ENCODE measurements at regions not wholly inside any gene's neighbourhood (a gene's known extent, or its start where the extent isn't known, plus 50 kb on each side); places are given as distances from the start of the nearest gene placed in this dataset.
"Not testable (repeated sequence)": the region's sequence is repeated elsewhere in the genome, so short reads cannot be mapped to it uniquely, and the experiment has no call there.

DNA sequence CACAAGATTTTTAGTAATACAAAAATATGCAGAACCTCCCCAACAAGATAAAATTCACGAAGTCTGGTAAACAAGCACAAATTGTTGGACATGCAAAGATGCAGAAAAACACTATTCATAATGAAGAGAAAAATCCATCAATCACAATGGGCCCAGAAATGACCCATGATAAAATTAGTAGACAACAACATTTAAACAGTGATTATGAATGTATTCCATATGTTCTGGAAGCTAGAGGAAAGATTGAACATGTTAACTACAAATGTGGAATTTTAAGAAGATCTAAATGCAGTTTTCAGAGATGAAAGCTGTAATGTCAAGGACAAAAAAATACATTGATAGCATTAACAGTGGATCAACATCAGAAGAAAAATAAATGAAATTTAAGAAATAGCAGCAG, 243.3 kb upstream of the LINC00305 start:
- DNase-seq = no peak

DNA sequence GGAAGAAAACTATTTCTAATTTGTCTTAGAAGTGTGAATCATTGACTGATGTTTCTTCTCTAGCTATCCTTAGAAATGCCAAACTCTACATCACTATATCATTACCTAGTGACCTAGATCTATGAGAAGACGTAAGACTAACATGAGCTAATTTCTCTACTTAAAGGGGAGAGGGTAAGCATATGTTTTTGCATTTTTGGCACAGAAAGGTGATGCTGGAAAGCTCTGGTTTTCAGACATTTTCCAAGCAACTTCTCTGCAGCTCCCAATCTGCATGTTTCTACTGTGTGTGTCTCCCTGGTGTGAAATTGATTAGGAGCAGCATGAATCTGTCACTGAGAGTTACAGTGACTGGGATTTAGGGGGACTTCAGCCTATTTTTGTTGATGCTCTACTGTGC, 235.2 kb upstream of the LINC00305 start:
- no peak for DNase-seq

DNA sequence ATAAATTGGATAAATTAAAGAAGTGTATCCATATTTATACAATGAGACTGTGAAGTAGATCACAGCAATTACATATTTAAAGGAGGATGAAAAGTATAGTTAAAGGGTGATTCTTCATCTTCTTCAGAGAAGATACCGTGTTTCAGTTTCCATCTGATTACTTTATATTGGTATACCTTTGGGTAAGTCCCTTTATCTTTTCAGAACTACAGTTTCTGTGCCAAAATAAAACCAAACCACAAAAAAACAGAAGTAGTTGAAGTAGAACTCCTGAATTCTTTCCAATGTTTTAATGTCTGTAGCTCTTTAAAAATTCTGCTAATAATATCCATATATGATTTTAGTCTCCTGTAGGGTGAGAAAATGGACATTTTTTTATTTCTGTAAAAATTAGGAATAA, 231.2 kb upstream of the LINC00305 start:
- no peak for DNase-seq

DNA sequence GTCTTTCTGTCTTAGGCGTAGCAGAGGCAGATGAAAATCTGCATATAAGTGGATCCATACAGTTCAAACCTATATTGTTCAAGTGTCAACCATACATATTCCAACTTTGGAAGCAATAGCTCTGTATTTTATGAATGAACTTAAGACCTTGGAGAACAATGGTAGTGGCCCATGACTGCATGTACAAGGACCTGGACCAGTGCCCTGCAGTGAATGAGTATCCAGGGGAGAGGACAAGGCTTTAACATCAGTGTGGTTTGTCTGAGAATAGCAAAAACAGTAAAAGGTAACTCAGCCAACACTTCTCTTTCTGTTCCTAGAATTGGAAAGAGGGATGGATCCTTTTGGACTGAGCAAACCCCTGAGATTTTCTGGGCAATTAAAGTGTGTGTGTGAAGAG, 230.8 kb upstream of the LINC00305 start:
- DNase-seq = no peak

DNA sequence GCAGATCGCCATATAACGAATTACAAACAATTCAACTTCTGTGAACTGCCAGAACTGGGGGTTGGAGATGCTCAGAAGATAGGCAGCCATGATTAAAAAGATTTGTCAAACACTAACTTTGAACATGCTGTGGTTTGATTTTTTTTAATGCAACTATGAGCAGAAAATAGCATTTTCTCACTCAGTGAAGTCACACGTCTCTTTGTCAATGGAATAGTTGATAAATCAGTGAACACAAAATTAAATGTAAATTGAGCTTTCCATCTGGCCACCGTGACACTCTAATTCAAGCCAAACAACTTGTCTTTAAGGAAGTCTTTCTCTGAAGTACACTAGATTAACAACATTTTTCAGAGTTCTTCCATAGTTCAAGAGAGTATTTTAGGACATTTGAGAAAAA, 228.6 kb upstream of the LINC00305 start:
- DNase-seq = no peak

DNA sequence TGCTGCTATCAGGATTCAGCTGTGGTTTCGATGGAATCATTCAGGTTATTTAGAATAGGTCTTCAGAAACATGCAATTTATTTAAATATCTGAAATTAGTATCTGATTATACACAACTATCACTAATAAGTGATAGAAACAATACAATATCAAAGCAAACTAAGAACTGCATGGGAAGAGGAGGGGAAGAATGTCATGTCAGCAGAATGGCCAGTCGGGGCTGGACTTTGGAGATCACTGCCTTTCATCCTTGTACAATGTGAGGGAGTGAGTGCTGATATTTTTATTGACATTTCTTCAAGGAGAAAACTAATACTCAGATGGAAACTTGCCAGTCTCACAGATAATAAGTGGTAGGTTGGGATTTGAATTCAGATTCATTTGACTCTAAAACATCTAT, 224.0 kb upstream of the LINC00305 start:
- no peak for DNase-seq

DNA sequence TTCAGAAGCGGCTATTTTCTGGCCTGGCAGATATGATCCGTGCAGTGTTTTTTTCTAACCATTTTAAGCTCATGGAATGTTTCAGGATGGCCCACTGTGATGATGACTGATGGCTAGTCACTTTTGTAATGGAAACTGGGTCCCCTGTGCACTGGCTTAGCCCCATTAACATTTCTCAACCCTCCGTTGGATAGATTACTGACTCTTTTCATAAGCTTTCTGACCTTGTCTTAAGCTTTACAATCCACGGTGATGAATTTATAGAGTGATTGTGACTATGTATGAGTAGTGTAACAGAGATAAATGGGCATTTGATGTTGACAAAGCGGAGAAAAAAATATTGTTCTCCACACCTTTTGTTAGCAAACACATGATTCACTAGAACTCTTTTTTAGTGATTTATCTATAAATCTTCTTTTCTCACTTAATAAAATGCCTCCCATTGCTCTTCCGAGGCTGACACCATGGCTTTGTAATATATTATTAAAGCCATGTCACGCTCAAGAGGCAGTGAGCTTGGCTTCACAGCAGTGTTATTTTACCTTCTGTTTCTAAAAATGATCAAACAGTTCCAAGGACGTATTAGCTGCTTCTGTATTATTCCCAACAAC, 221.0 kb upstream of the LINC00305 start:
- not testable (repeated sequence) for DNase-seq

DNA sequence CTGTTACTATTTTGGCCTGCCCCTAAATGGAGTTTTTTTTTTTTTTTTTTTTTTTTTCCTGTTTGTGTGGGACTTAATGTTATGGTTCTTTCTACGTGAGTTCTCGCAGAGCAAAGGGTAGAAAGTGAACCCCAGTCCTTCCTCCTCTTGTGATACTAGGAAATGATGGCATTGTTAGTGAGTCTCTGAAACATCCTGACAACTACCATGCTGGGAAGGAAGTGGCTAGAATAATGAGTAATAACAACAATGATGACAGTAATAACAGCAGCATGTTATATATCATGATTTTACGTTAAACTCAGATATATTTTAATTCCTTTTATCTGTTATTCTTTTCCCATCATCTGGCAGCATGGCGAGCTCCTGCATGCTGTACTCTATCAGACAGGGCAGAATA, 216.2 kb upstream of the LINC00305 start:
- DNase-seq = no peak

DNA sequence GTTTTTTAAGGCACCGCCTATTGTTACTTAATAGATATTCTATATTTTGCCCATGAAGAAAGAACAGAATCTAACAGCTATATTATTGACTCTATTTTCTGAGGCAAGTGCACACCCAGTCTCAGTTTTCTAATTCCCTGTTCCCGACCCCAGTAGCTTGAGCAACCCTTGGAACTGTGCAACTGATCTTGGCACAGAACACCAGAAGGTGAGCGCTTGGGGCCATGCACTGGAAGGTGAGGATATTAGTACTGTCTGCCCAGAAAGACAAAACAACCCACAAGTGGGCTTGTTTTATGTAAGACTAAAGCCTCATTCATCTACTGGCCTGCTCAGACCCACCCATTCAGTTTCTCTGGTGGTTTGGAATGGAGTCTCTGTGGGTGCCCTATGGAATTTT, 188.8 kb upstream of the LINC00305 start:
- no peak for DNase-seq

DNA sequence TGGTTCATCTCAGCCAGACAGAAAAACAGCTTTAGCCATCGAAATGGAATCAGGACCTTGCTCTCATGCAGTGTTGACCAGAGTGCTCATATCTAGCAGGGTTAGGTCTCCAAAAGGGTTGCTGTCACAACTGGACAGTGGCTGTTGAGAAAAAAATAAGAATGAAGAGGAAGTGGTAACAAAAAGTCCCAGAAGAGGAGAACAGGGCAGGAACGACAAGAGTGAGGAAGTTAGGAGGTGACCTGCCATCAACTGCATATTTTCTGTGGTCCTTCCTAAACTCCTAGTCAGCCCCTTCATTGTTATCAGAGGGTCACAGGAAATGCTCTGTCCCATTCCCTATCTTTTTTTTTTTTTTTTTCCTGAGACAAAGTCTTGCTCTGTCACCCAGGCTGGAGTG, 188.1 kb upstream of the LINC00305 start:
- DNase-seq = no peak

DNA sequence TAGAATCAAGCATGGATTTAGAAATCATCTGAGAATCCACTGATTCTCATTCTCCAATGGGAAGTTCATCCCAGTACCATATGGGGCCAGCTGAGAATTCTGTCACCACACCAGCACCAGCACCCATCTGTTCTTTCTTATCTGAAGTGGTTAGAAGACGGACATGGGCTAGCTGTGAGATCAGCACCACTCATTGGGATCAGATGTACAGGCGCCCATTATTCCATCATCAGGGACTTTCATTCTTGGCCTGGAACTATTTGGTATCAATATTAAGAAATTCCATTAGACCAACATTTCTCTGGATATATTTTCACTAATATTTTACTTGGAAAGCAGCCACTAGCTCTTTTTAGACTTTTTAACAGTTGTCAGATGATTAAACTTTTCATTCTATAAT, 185.9 kb upstream of the LINC00305 start:
- DNase-seq = no peak

DNA sequence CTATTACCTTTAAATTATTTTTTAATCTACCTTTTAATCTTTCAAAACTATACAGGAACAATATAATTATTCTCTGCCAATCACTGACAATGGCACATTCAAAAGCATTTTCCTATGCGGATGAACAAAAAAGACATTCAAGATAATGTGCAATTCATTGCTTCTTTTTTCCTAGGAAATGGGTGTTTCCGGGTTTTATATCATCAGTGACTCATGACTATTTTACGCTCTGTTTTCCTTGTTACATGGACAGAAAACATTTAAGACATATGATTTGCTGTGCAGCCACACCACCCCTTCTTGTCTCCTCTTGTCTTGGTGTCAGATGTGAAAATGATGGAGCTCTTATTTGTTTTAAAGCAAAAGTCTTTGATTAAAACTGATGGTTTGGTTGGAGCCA, 184.7 kb upstream of the LINC00305 start:
- DNase-seq = no peak

DNA sequence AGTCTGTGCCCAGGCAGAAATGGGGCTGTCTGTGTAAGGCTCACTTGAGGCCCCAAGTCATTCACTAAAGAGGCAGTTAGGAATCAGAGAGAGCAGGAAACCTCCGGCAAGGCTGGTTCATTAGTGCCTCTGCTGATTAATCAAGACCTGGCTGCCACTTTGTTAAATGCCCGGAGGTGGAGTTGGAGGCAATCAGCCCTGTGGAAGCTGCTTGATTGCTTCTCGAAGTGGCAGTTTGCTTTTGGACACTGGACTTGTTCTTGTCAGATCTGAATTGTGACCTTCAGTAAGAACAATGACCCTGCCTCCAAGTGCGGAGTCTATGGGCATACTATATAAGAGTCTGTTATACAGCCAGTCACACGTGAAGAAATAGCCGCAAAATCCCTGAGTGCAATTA, 183.9 kb upstream of the LINC00305 start:
- no peak for DNase-seq

DNA sequence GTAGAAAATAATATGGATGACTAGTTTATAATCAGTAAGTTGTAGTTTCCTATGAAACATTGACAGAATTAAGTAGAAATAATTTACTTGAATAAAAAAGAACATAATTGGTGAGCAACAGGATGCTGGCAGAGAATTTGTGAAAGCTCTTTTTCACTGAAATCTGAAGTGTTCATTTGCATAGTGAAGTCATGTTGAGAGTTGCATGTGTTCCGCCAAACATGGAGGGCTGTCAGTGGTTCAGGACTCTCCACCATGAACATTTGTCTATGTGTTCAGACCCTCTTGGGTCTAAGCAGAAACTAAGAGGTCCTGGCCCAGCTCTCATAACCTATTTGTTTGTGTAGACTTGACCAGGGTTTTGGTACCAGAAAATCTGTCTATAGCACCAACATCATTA, 182.5 kb upstream of the LINC00305 start:
- no peak for DNase-seq

DNA sequence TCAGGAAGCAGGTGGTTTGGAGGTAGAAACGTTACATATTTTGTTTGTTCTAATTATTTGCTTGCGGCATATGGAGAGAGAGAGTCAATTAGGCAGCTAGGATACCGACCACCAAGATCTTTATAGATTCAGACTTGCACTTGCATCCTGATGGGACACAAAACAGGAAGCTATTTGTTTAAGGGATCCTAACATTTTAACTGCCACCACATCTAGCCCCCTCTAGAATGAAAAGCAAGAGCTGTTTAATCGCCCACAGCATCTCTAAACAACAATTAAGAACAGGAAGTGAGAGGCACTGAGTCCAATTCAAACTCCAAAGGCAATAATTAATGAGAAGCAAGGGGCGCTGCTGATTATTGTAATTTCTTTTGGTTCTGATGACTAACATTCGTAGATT, 182.0 kb upstream of the LINC00305 start:
- no peak for DNase-seq

DNA sequence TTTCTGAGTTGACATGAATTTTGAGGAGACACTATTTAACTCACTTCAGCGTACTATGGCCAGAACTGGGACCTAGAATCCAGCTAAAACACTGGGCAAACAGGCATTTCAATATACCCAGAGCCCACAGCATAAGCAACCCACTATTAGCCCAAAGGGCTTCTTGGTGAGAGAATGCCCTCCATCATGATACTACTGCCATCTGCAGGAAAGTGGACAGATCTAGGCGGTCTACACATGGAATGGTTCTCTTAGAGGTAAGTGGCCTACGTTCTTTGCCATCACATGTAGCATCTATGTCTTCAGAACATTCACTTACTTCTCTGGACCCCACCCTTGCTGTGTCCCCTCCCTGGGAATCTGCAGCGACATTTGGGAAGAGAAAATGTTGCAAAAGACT, 181.3 kb upstream of the LINC00305 start:
- DNase-seq = no peak

DNA sequence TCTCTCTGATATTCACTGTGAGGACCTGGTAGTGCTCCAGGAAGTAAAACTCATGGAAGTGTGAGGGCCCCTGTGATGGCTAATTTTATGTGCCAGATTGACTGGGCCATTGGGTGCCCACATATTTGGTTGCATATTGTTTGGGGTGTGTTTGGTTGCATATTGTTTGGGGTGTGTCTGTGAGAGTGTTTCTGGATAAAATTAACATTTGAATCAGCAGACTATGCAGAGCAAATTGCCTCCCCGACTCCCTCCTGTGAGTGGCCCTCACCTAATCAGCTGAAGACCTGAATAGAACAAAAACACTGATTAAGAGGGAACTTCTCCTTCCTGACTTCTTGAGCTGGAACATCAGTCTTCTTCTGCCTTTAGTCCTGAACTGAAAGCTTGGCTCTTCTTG, 173.3 kb upstream of the LINC00305 start:
- no peak for DNase-seq

DNA sequence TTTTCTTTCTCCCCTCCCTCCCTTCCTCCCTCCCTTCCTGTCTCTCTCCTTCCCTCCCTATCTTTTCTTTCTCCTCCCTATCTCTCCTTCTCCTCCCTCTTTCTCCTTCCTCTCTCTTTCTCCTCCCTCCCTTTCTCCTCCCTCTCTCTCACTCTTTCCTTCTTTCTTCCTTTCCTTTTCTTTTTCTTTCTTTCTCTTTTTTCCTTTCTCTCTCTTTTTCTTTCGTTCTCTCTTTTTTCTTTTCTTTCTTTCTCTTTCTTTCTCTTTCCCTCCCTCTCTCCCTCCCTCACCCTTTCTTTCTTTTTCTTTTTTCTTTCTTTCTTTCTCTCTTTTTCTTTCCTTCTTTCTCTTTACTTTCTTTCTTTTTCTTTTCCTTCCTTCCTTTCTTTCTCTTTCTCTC, 169.7 kb upstream of the LINC00305 start:
- no peak for DNase-seq

DNA sequence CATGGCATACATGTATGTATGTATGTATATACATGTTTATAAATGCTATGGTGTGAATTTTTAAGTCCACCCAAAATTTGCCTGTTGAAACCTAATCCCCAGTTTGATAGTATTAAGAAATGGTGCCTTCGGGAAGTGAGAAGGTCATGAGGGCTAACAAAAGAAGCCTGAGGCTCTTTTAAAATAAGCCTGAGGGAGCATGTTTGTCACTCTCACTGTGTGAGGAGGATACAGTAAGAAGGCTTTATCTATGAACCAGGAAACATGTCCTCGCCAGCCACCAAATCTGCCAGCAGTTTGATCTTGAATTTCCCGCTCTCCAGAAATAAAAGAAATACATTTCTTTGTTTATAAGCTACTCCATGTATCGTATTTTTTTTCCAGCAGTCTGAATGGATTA, 163.0 kb upstream of the LINC00305 start:
- no peak for DNase-seq

DNA sequence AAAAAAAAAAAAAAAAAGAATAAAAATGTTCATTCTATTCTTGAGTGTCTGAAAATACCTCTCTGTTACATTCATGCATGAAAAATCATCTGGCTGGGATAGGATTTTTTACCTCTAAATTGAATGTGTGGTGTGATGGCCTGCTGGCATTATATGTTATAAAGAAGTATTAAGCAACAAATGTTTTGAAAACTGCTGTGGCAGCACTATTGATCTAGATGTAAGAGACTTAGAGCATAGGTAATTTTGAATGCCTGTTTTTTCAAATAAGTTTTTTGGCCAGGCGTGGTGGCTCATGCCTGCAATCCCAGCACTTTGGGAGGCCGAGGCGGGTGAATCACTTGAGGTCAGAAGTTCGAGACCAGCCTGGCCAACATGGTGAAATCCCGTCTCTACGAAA, 147.0 kb upstream of the LINC00305 start:
- DNase-seq = no peak

DNA sequence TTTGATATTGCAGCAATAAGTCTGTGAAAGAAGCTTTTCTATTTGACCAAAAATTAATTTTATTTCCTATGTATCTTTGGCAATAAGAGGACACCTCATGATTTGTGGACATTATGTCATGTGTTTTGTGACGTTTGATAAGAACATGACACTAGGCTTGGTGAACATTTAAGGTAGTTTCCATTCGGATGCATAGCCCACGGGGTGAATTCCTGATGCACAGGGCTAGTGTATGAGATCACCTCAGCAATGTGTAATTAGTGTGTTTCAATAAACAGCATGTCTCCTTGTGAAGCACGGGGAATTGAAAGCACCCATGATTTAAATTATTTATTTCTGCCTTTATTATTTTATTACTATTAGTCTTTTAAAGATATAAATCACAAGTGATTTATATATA, 146.1 kb upstream of the LINC00305 start:
- no peak for DNase-seq

DNA sequence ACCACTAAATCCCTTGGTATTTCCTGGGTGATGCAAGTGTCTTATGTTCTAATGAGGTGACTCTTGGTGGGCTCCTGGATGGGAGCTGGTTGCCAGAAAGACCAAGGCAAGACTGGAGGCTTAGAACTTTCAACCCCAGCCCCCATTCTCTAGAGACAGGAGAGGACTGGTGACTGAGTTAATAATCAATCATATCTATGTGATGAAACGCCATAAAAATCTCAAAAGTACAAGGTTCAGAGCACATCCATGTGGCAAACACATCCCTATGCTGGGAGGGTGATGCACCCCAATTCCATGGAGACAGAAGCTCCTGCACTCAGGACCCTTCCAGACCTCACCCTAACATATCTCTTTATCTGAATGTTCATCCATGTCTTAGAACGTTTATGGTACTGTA, 139.5 kb upstream of the LINC00305 start:
- DNase-seq = no peak

DNA sequence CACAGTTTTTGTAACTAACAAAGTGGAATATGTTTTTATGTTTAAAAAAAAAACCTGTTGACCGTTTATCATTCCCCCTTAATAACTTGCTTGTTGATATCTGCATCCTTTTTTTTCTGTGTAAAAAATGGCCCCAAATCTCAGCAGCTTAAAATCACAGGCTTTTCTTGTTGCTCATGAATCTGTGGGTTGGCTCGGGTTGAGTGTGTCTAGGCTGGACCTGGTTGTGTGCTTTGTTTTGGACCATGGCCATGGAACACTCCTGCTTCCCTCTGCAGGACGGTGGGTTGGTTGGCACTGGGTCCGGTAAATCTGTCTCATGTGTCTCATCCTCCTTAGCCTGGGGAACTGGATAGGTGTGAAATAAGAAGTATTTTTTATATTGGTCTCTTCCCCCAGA, 139.0 kb upstream of the LINC00305 start:
- DNase-seq = no peak

DNA sequence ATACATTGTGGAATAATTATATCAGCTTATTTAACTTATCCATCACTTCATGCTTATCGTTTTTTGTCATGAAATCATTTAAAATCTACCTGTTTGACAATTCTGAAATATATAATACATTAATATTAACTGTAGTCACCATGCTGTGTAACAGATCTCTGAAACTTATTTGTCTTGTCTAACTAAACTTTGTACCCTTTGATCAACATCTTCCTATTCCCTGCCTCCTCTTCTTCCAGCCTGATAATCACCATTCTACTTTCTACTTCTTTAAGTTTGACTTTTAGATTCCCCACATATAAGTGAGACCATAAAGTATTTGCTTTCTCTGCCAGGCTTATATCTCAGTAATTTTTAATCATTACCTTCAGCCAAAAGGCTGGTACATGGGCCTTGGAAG, 134.2 kb upstream of the LINC00305 start:
- no peak for DNase-seq

DNA sequence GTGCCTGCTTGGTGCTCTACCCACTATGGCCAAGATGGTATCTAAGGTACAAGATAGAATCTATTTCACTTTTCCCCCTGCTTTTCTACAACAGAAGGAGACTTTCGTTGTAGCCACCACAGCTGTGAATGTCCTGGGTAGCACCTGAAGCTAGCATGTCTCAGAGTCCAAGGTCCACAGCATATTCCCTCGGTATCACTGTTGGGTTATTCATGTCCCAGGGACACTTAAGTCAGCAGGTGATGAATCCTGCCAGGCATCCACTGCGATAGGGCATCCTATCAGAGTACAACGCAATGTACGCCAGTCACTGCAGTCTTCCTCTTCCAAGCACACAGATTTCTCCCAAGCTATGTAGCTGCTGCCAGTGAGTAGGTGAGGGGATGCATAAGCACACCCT, 129.1 kb upstream of the LINC00305 start:
- no peak for DNase-seq
